VCaP (cell line): ENCODE measurements at regions not wholly inside any gene's neighbourhood (a gene's known extent, or its start where the extent isn't known, plus 50 kb on each side); places are given as distances from the start of the nearest gene placed in this dataset.

Source experiments
- H3K27ac ChIP-seq: fragments of 450-650 bp; 2 replicates; pipeline ENCODE4 v1.5.1; 2017
- TF ChIP-seq, protein P1 (sequence below): fragments of 450-650 bp; conservative IDR thresholded peaks from 2 replicates; pipeline ENCODE4 v1.5.1; 2017; ENCODE audit warnings: mild to moderate bottlenecking, moderate library complexity

- TF ChIP-seq, protein P1, sequence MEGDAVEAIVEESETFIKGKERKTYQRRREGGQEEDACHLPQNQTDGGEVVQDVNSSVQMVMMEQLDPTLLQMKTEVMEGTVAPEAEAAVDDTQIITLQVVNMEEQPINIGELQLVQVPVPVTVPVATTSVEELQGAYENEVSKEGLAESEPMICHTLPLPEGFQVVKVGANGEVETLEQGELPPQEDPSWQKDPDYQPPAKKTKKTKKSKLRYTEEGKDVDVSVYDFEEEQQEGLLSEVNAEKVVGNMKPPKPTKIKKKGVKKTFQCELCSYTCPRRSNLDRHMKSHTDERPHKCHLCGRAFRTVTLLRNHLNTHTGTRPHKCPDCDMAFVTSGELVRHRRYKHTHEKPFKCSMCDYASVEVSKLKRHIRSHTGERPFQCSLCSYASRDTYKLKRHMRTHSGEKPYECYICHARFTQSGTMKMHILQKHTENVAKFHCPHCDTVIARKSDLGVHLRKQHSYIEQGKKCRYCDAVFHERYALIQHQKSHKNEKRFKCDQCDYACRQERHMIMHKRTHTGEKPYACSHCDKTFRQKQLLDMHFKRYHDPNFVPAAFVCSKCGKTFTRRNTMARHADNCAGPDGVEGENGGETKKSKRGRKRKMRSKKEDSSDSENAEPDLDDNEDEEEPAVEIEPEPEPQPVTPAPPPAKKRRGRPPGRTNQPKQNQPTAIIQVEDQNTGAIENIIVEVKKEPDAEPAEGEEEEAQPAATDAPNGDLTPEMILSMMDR: no peak
- H3K27ac ChIP-seq: no peak overlapping the region
These were observed 782.2 kb upstream of the LCORL start for GRCh38 chr4:18803781-18804180.

DNA sequence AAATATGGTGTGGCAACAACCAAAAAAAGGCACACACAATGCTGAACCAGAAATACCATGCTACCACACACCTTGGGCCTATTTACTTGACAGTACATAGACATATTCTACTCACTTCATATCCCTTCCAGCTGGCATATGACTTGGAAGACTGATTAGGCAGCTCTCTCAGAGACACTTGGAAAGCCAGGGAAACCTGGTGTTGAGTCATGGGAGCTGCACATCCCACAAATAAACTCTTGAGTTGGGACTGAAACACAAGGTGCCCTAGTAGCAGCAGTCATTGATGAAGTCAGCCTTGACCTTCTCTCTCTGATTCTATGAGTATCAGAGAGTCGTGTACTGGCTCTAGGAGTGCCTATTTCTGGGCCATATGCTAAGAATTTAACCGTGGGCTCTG, 776.6 kb upstream of the LCORL start:
- TF ChIP-seq, protein P1: no peak
- H3K27ac ChIP-seq: no peak overlapping the region

DNA sequence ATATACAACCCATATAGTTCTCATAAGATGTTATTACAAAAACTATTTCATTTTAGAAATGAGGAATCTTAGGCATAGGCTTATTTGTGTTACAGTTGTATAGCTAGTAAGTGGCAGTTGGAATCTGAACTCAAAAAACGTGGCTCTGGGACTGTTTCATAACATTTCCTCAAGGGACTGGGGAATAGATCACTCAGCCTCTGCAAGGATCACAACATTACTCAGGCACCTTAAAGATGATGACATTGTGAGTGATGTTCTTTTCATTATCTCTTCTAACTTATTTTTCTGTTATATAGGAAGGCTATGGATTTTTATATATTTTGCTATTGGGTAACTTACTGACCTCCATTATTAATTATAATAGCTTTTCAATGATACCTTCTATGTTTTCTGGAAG, 774.2 kb upstream of the LCORL start:
- H3K27ac ChIP-seq: no peak overlapping the region
- TF ChIP-seq, protein P1: no peak

GRCh38 chr4:18777190-18777930, 755.8 kb upstream of the LCORL start:
- no peak overlapping the region for H3K27ac ChIP-seq

DNA sequence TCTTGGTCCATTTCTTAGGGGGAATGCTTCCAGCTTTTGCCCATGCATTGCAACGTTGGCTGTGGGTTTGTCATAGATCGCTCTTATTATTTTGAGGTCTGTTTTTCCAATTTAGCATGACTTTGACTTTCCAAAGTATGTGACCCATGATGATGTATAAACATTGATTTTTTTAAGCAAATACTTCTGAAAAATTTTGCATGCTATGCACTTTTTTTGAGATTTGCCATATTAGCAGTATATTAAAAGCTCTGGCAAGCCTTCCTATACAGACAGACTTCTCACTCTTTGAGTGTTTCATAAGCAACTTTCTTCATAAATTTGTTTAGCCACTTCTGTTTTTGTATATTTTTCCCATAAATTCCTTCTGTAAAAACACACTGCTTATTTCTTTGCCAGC, 746.4 kb upstream of the LCORL start:
- TF ChIP-seq, protein P1: no peak
- H3K27ac ChIP-seq: no peak overlapping the region

More at GRCh38 chr4:18777190-18777930, 755.8 kb upstream of the LCORL start:
- TF ChIP-seq, protein P1: no peak

DNA sequence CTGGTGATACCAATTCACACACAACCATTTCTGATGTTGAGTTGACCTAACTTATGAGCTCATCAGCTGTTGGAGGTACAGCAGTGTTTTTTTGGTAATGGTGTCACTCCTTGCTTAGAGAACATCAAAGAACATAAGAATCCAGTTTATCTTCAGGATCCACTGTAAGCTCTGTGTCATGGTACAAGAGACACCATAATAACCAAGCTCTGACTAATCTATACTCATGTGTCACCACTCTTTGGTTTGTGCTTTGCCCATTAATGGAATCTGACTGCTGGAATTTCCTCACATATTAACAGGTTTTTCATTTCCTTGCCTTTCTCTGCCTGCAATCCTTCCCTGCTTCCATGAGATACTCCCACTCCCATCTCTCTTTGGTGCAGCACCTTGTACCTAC, 735.1 kb upstream of the LCORL start:
- TF ChIP-seq, protein P1: no peak
- no peak overlapping the region for H3K27ac ChIP-seq

DNA sequence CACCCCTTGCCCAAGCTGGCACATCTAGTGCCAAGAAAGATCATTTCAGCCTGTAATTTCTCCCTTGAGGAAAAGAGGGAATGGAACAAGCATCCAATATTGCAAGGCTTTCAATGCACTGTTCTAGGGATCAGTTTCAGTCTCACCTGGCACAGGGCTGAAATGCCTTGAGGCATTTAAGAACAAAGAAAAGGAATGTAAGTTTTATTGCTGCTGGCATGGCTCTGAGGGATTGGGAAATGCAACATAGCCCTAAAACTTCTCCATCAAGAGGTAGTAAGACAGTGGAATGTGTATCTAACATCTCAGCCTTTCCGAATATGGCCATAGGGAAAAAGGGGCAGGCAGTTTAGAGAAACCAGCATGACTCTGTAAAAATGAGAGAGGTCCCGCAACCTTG, 732.6 kb upstream of the LCORL start:
- TF ChIP-seq, protein P1: no peak

More for the DNA sequence above, 732.6 kb upstream of the LCORL start:
- no peak overlapping the region for H3K27ac ChIP-seq
